Astrocyte of the spinal cord (primary cell): ENCODE measurements at regions not wholly inside any gene's neighbourhood (a gene's known extent, or its start where the extent isn't known, plus 50 kb on each side); places are given as distances from the start of the nearest gene placed in this dataset.
"Not testable (repeated sequence)": the region's sequence is repeated elsewhere in the genome, so short reads cannot be mapped to it uniquely, and the experiment has no call there.

ENCODE experiments used
- DNase-seq: peaks from one replicate; pipeline ENCODE4 v3.0.0; 2011; ENCODE audit warnings: low read depth, low spot score
- H3K4me3 ChIP-seq: 2 replicates; pipeline ENCODE4 v1.5.1; 2011; ENCODE audit warnings: low read depth, mild to moderate bottlenecking, low read length, moderate library complexity
- CTCF ChIP-seq: IDR thresholded peaks from 2 replicates; pipeline ENCODE4 v1.5.1; 2012; ENCODE audit warnings: low read depth, mild to moderate bottlenecking, low read length, inconsistent platforms
- in situ Hi-C: cut with HindIII; loops from 2 replicates; pipeline ENCODE4 v1.10.0; 2017; ENCODE audit warnings: low sequenced_read_pairs

- no peak for TF ChIP-seq CTCF
- in situ Hi-C loops, result no loop called here
Measured at GRCh38 chr16:60419859-60420258, 1616.4 kb downstream of the CDH8 start.

GRCh38 chr16:60414613-60415012 lies 1621.6 kb downstream of the CDH8 start:
- no peak overlapping the region for H3K4me3 ChIP-seq
- in situ Hi-C loops, result no loop called here
- no peak for TF ChIP-seq CTCF
- no peak for DNase-seq

More at GRCh38 chr16:60419859-60420258, 1616.4 kb downstream of the CDH8 start:
- DNase-seq, result no peak
- no peak overlapping the region for H3K4me3 ChIP-seq

- no peak for TF ChIP-seq CTCF
- no peak overlapping the region for H3K4me3 ChIP-seq
- in situ Hi-C loops, result no loop called here
- DNase-seq, result no peak
Measured at GRCh38 chr16:60413969-60414368, 1622.3 kb downstream of the CDH8 start.

- no peak overlapping the region for H3K4me3 ChIP-seq
- in situ Hi-C loops, result no loop called here
- no peak for TF ChIP-seq CTCF
- DNase-seq, result no peak
Measured at GRCh38 chr16:60407606-60408005, 1628.6 kb downstream of the CDH8 start.

GRCh38 chr16:60407034-60407433 lies 1629.2 kb downstream of the CDH8 start:
- DNase-seq, result no peak
- no peak overlapping the region for H3K4me3 ChIP-seq
- in situ Hi-C loops, result no loop called here
- no peak for TF ChIP-seq CTCF

GRCh38 chr16:60405286-60405685 lies 1631.0 kb downstream of the CDH8 start:
- no peak for TF ChIP-seq CTCF
- in situ Hi-C loops, result no loop called here
- no peak for DNase-seq
- no peak overlapping the region for H3K4me3 ChIP-seq

GRCh38 chr16:60404401-60404800 lies 1631.8 kb downstream of the CDH8 start:
- no peak overlapping the region for H3K4me3 ChIP-seq
- TF ChIP-seq CTCF, result no peak
- DNase-seq, result no peak
- in situ Hi-C loops, result no loop called here

GRCh38 chr16:60402941-60403340 lies 1633.3 kb downstream of the CDH8 start:
- DNase-seq, in situ Hi-C loops: not testable (repeated sequence)

More at GRCh38 chr16:60402941-60403340, 1633.3 kb downstream of the CDH8 start:
- not testable (repeated sequence) for H3K4me3 ChIP-seq
